Common myeloid progenitor, CD34-positive (primary cell): ENCODE measurements at regions not wholly inside any gene's neighbourhood (a gene's known extent, or its start where the extent isn't known, plus 50 kb on each side); places are given as distances from the start of the nearest gene placed in this dataset.
A peak's percentile ranks its signal among the peaks of the same experiment; 100 is the strongest.
"Not testable (repeated sequence)": the region's sequence is repeated elsewhere in the genome, so short reads cannot be mapped to it uniquely, and the experiment has no call there.

Experiments
- CTCF ChIA-PET: fragments of 350-600 bp; sonication (Branson Sonifier 250); formaldehyde crosslinking; loops from one replicate; lab custom pipeline; 2021; ENCODE audit warnings: antibody characterized with exemption; lab: Charles Lee
- POLR2A ChIA-PET: fragments of 350-600 bp; sonication (Branson Sonifier 250); formaldehyde crosslinking; loops from one replicate; lab custom pipeline; 2021; ENCODE audit warnings: antibody characterized with exemption; lab: Charles Lee
- DNase-seq, 3 donors: peaks; one replicate each; pipeline versions ENCODE4 v3.0.0 to v3.0.0-alpha.2; 2013
- H3K27ac ChIP-seq, 2 experiments: 1 replicate in 1 of 2; 2 replicates in 1 of 2; pipeline ENCODE4 v1.7.0; 2013; ENCODE audit warnings: inconsistent platforms in 2 of 2, low read length in 2 of 2, mild to moderate bottlenecking in 2 of 2, low read depth in 1 of 2, moderate library complexity in 1 of 2; ENCODE audit not compliant: severe bottlenecking in 2 of 2, insufficient read depth in 1 of 2, poor library complexity in 1 of 2
- H3K27me3 ChIP-seq, 5 experiments: replicated peaks in 2 of 5; 1 replicate in 3 of 5; 2 replicates in 2 of 5; pipeline versions ENCODE4 v1.6.1 to v1.7.0; 2013; ENCODE audit warnings: low read length in 4 of 5, mild to moderate bottlenecking in 2 of 5, moderate library complexity in 2 of 5, inconsistent platforms in 1 of 5; ENCODE audit not compliant: insufficient read depth in 5 of 5, control insufficient read depth in 4 of 5
- H3K36me3 ChIP-seq, 4 experiments: 1 replicate in 2 of 4; 2 replicates in 2 of 4; pipeline versions ENCODE4 v1.6.1 to v1.7.0; 2013; ENCODE audit warnings: low read length in 3 of 4, control low read depth in 1 of 4, mild to moderate bottlenecking in 1 of 4; ENCODE audit not compliant: control insufficient read depth in 4 of 4, insufficient read depth in 4 of 4
- H3K4me1 ChIP-seq, 4 experiments: 1 replicate in 3 of 4; 2 replicates in 1 of 4; pipeline versions ENCODE4 v1.6.1 to v1.7.1; 2013; ENCODE audit warnings: low read length in 3 of 4, mild to moderate bottlenecking in 3 of 4, control low read depth in 1 of 4, inconsistent platforms in 1 of 4, moderate library complexity in 1 of 4; ENCODE audit not compliant: control insufficient read depth in 4 of 4, insufficient read depth in 4 of 4; ENCODE audit errors: control extremely low read depth in 1 of 4
- H3K4me3 ChIP-seq, 7 experiments: 1 replicate in 4 of 7; 2 replicates in 3 of 7; pipeline versions ENCODE4 v1.5.1 to v1.7.0; 2013; ENCODE audit warnings: mild to moderate bottlenecking in 7 of 7, low read length in 6 of 7, moderate library complexity in 6 of 7, inconsistent platforms in 2 of 7, low read depth in 2 of 7, control low read depth in 1 of 7; ENCODE audit not compliant: insufficient read depth in 4 of 7, control insufficient read depth in 1 of 7; ENCODE audit errors: extremely low read depth in 1 of 7
- H3K9me3 ChIP-seq, 5 experiments: 1 replicate in 4 of 5; 2 replicates in 1 of 5; pipeline versions ENCODE4 v1.6.1 to v1.7.1; 2013; ENCODE audit warnings: low read length in 4 of 5, mild to moderate bottlenecking in 2 of 5, inconsistent platforms in 1 of 5, low read depth in 1 of 5, moderate library complexity in 1 of 5; ENCODE audit not compliant: control insufficient read depth in 4 of 5, insufficient read depth in 2 of 5; ENCODE audit errors: control extremely low read depth in 1 of 5
- WGBS: methylation state at CpG from one replicate; pipeline ENCODE4 v1.1.5; 2013; ENCODE audit not compliant: insufficient coverage; 5-methylcytosine and 5-hydroxymethylcytosine counted together

DNA sequence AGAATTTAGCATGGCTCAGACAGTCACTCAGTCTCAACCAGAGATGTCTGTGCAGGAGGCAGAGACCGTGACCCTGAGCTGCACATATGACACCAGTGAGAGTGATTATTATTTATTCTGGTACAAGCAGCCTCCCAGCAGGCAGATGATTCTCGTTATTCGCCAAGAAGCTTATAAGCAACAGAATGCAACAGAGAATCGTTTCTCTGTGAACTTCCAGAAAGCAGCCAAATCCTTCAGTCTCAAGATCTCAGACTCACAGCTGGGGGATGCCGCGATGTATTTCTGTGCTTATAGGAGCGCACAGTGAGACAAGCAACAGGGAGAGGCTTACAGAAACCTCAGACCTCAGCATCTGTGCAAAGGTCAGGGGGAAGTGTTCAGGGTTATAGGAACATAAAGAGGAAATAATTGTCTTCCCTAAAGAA, 307.6 kb downstream of the DAD1 start:
- H3K4me3 ChIP-seq, H3K27ac ChIP-seq, H3K27me3 ChIP-seq, H3K9me3 ChIP-seq, H3K36me3 ChIP-seq, POLR2A ChIA-PET: not testable (repeated sequence)
- peak in 2 of 3 donors; percentile 37 to 50 for DNase-seq
- WGBS, result 47% methylated on average over 3 of the region's 7 CpGs
- H3K4me1 ChIP-seq, result peaks cover 0 to 30% (median 25%) of the 10 kb centered on the region in 4 experiments
- CTCF ChIA-PET, result interaction anchor here (0.8 to 3.5 kb wide), 10 partner anchors 8 to 92 kb away, joined by 3 to 20 read pairs (median 6); no protein-coding TSS in a partner anchor

DNA sequence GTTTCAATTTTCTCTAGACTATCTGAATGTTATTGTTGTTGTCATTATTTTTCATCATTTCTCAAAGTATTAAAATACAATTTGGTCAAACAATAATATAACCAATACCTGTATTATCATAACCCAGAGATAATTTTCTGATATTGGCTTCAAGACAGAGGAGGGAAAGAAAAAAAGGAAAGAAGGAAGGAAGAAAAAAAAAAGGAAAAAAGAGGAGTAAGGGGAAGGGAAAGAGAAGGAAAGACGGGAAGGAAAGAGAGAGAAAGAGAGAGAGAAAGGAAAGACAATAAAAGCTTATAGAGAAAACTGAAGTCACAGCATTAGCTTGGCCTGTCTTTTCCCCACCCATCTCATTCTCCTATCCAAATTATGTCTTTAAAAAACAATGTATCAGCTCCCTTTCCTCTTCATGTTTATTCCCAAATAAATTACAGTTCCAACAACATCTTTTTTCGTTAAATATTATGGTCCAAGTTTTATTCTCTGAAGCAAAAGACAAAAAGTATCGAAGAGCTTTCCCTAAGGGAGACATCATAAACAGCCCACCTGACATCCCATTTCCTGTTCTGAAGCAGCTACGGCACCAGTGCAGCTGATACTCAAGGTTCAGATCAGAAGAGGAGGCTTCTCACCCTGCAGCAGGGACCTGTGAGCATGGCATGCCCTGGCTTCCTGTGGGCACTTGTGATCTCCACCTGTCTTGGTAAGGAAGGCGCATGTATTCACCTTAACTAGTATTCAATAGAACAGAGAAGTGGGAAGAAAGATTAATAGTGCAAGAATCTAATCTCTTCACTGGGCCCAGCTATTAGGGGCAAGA, 308.3 kb downstream of the DAD1 start:
- 83% methylated on average over 4 of the region's 5 CpGs for WGBS
- ChIA-PET POLR2A (no interaction called here), CTCF (interaction anchor here (0.8 to 3.5 kb wide), 14 partner anchors 8 to 141 kb away, joined by 3 to 20 read pairs (median 4); no protein-coding TSS in a partner anchor)
- H3K36me3 ChIP-seq, result no peaks in the 10 kb centered on the region
- no peak overlapping the region for H3K4me3 ChIP-seq
- no peak overlapping the region for H3K27ac ChIP-seq
- DNase-seq, result no peak
- peaks cover 0 to 5% (median 0%) of the 10 kb centered on the region in 5 experiments for H3K9me3 ChIP-seq
- H3K27me3 ChIP-seq, result no peaks in the 10 kb centered on the region
- peaks cover 0 to 30% (median 25%) of the 10 kb centered on the region in 4 experiments for H3K4me1 ChIP-seq

DNA sequence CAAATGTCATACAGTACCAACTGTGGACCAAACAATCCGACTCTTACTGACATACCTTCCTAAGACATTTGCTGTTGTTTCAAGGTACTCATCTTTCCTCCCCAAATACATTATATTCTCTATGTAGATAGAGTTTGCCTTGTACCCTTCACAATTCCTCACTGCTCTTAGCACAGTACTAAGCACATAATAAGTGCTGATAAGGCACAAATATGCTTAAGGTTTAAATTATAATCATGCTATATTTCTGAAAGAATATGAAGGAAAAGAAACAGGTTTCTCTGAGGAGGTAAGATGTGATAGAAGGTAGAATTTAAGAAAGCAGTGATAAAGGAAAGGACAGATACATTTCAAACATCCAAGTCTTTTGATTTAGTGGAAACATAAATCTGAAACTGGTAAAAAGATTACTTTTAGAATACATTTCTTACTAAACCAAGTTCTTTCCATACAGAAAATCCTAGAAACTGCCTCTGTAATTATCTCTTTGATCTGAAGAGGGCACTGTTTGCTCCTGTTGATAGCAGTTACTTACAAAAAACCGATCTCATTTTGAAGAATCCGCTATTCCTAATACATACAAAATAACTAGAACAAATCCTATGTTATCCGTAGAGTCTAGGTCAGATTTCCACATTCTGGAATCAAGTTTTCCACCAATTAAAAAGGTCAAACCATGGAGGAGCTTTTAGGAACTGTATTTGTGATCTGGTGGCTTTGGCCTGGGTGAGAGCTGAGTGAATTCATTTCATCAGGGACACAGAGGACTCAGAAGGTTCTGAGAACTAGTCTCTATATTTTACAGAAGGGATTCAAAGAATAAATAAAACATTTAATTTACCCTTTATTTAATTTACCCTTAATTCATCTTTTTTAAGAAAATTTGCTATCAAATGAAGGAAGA, 311.9 kb downstream of the DAD1 start:
- H3K4me1 ChIP-seq, result peaks cover 0 to 16% (median 12%) of the 10 kb centered on the region in 4 experiments
- WGBS, result no CpG with 5 or more reads among the region's 4 CpGs
- H3K27me3 ChIP-seq, result no peaks in the 10 kb centered on the region
- ChIA-PET CTCF (interaction anchor here (0.6 to 3.5 kb wide), 17 partner anchors 9 to 647 kb away, joined by 3 to 20 read pairs (median 4); no protein-coding TSS in a partner anchor), POLR2A (no interaction called here)
- peak; percentile 29 to 49 (median 37) for DNase-seq
- no peak overlapping the region for H3K4me3 ChIP-seq
- no peak overlapping the region for H3K27ac ChIP-seq
- H3K9me3 ChIP-seq, result no peaks in the 10 kb centered on the region
- no peaks in the 10 kb centered on the region for H3K36me3 ChIP-seq

DNA sequence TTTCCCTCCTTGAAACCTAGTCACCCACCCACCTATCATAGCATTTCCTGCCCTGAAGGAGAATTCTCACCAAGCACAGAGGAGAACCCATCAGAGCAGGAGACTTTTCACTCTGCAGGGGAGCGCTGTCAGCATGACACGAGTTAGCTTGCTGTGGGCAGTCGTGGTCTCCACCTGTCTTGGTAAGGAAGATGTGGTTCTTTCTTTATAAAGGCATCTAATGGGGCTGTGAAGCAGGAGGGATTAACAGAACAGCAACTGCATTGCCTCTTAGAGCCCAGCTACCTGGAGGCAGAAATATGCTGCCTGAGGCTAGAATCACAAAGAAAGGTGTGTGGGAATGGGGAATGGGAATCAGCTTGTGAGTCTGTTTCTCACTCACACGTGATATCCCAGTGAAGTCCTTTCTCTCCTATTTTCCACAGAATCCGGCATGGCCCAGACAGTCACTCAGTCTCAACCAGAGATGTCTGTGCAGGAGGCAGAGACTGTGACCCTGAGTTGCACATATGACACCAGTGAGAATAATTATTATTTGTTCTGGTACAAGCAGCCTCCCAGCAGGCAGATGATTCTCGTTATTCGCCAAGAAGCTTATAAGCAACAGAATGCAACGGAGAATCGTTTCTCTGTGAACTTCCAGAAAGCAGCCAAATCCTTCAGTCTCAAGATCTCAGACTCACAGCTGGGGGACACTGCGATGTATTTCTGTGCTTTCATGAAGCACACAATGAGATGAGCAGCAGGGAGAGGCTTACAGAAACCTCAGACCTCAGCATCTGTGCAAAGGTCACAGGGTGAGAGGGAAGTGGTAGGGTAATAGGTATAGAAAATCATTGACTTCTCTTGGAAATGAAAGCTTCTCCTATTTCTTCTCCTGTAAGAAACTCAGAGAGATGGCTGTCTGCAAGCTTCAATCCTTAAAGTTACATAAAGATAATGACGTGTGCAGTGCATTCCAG, 316.9 kb downstream of the DAD1 start:
- CTCF ChIA-PET, result interaction anchor here (0.8 to 3.6 kb wide), 8 partner anchors 8 to 103 kb away, joined by 3 to 17 read pairs (median 4); no protein-coding TSS in a partner anchor
- POLR2A ChIA-PET, result no interaction called here

DNA sequence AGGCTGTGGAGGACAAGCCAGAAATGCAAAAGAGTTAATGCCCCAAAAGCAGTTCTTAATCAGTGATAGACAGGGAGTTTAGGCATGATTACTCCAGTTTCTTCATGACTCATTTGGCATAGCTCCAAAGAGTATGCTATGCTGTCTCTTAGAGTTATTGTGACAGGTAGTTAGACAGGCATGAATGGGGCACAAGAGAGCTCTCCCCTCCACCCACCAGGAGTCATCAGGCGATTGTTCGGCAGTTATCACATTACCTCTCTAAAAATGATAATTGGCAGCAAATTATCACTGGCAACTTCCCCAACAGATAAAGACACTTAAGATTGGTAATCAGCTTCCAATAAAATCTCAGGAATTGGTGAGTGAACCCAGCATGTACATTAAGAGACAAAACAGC, 320.1 kb downstream of the DAD1 start:
- POLR2A ChIA-PET, result no interaction called here
- H3K36me3 ChIP-seq, result no peaks in the 10 kb centered on the region
- no peaks in the 10 kb centered on the region for H3K27me3 ChIP-seq
- CTCF ChIA-PET, result interaction anchor here (1.1 to 2.0 kb wide), 5 partner anchors 8 to 105 kb away, joined by 3 to 8 read pairs (median 6); no protein-coding TSS in a partner anchor
- H3K27ac ChIP-seq, result no peak overlapping the region
- H3K9me3 ChIP-seq, result no peaks in the 10 kb centered on the region
- peaks cover 3 to 19% (median 9%) of the 10 kb centered on the region in 4 experiments for H3K4me1 ChIP-seq
- no peak overlapping the region for H3K4me3 ChIP-seq
- 80% methylated on average over 2 of the region's 2 CpGs for WGBS
- DNase-seq, result peak in 2 of 3 donors; percentile 44 to 78

More for the DNA sequence above, 316.9 kb downstream of the DAD1 start:
- Histone ChIP-seq H3K27me3 (no peaks in the 10 kb centered on the region), H3K4me3 (no peak overlapping the region), H3K27ac (no peak overlapping the region), H3K9me3 (no peaks in the 10 kb centered on the region), H3K36me3 (no peaks in the 10 kb centered on the region), H3K4me1 (peaks cover 3 to 15% (median 6%) of the 10 kb centered on the region in 4 experiments)
- peak in 1 of 3 donors; percentile 7 for DNase-seq
- WGBS, result 94% methylated on average over 7 of the region's 11 CpGs

DNA sequence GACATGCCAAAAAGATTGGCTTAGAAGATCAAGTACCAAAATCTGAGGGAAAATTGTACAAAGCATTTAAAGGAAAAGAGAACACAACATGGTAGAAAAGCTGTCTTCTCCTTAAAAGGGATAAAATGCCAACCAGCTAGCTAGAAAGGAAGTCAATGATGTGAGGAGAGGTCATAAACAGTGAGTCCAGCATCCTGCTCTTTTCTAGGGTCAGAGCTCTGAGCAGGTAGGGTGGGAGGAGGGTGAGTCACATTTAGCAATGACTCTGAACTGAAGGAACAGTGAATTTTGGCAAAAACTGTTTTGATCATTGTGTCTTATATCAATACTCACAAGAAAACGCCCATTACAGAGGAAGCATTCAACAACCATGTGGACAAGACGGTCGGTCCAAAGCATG, 322.3 kb downstream of the DAD1 start:
- no peaks in the 10 kb centered on the region for H3K9me3 ChIP-seq
- H3K27me3 ChIP-seq, result no peaks in the 10 kb centered on the region
- DNase-seq, result no peak
- ChIA-PET POLR2A (no interaction called here), CTCF (interaction anchor here (1.0 to 5.1 kb wide), 8 partner anchors 10 to 52 kb away, joined by 3 to 23 read pairs (median 6); no protein-coding TSS in a partner anchor)
- no peaks in the 10 kb centered on the region for H3K36me3 ChIP-seq
- H3K4me1 ChIP-seq, result peaks cover 3 to 19% (median 7%) of the 10 kb centered on the region in 4 experiments
- WGBS, result 97% methylated on average over 3 of the region's 3 CpGs
- H3K27ac ChIP-seq, result no peak overlapping the region
- no peak overlapping the region for H3K4me3 ChIP-seq
